ENCODE measurements at regions not wholly inside any gene's neighbourhood (a gene's known extent, or its start where the extent isn't known, plus 50 kb on each side); places are given as distances from the start of the nearest gene placed in this dataset.

DNA sequence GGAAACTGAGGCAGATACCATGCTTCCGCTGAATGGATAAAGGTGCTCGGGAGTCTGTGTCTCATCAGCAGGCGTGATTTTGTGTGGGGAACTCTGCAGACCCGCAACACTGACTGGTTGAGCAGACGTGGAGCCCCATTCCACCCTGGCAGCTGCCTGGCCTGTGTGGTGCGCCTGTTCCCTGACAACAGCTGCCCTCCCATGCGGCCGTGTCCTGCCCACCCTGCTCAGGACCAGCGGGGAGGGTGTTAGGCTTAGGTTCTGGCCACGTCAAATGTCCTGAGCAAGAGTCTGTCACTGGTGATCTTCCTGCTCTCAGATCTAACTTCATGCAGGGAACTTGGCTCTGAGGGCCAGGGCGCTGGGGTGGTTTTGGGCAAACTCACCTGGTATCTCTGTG, 417.7 kb upstream of the IRX4 start:
- no peak overlapping the region for H3K9ac ChIP-seq (ENCODE audit: low read depth in 2 of 2, low read length in 2 of 2)
- H3K4me3 ChIP-seq, result no peak overlapping the region
- no peak for DNase-seq
- H3K4me1 ChIP-seq, result no peaks in the 10 kb centered on the region
- intact Hi-C loops (cut with DNase I), result no loop called here
- H3K36me3 ChIP-seq, result no peaks in the 10 kb centered on the region
- TF ChIP-seq, protein P1, sequence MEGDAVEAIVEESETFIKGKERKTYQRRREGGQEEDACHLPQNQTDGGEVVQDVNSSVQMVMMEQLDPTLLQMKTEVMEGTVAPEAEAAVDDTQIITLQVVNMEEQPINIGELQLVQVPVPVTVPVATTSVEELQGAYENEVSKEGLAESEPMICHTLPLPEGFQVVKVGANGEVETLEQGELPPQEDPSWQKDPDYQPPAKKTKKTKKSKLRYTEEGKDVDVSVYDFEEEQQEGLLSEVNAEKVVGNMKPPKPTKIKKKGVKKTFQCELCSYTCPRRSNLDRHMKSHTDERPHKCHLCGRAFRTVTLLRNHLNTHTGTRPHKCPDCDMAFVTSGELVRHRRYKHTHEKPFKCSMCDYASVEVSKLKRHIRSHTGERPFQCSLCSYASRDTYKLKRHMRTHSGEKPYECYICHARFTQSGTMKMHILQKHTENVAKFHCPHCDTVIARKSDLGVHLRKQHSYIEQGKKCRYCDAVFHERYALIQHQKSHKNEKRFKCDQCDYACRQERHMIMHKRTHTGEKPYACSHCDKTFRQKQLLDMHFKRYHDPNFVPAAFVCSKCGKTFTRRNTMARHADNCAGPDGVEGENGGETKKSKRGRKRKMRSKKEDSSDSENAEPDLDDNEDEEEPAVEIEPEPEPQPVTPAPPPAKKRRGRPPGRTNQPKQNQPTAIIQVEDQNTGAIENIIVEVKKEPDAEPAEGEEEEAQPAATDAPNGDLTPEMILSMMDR (IDR thresholded peaks at IDR 0.05), result no peak
- H3K27ac ChIP-seq, result no peak overlapping the region
- no peaks in the 10 kb centered on the region for H3K27me3 ChIP-seq
- no peaks in the 10 kb centered on the region for H3K9me3 ChIP-seq

DNA sequence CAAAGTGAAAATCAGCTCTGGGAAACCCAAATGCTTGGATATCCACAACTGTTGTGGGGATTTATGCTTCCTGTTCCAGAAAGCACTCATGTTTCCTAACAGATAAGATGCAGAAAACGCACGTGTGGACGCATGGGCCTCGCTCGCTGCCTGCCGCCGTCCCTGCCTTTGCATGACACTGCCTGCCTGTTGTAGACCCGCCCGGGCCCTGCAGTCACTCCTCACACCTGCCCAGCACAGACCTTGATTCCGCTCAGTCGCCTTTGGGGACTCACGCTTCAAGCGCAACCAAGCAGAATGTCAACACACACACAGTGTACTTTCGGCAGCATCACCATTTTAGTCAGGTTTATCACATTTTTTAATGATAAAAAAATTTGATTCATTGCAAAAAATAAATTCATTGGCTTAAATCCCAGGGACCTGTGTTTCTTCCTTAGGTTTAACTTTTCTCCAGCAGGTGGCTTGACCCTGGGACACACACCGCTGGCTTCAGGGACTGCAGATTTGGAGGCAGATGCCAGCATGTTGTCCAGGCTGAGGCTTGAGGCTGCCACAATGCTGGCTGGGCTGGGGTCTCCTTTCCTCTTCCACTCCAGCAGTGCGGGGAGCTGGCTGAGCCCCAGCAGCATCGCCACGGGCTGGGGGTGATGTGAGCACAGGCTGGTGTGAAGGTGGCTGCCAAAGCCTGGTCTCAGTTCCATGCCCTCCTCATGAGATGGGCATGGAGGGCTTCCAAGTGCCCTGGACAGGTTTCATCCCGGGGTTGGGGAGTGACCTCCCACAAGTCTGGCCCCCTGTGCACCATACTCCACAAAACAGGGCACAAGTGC, 416.9 kb upstream of the IRX4 start:
- no peaks in the 10 kb centered on the region for H3K36me3 ChIP-seq
- H3K27me3 ChIP-seq, result no peaks in the 10 kb centered on the region
- no peak overlapping the region for H3K9ac ChIP-seq (ENCODE audit: low read depth in 2 of 2, low read length in 2 of 2)
- intact Hi-C loops (cut with DNase I), result no loop called here
- DNase-seq, result no peak
- no peaks in the 10 kb centered on the region for H3K9me3 ChIP-seq
- H3K4me3 ChIP-seq, result no peak overlapping the region
- TF ChIP-seq, protein P1 (IDR thresholded peaks at IDR 0.05), result no peak
- no peaks in the 10 kb centered on the region for H3K4me1 ChIP-seq
- H3K27ac ChIP-seq, result no peak overlapping the region

DNA sequence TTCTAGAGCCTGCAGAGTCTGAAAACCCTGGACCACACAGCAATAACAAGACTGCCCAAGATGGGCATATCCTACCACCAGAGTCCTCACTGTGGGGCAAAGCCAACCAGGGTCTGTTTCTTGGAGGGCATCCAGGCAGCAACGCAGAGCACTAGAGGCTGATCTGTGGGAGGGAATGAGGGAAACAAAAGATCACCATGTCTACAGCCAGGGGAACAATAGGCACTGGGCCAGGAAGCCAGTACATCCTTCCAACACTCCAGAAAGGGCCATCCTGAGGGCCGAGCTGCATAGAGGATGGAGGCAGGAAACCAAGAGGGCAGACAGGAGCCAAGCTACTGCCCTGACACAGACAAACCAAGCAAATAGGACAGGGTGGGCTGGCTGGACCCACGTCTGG, 416.1 kb upstream of the IRX4 start:
- Histone ChIP-seq H3K27ac (no peak overlapping the region), H3K36me3 (no peaks in the 10 kb centered on the region), H3K4me3 (no peak overlapping the region), H3K4me1 (no peaks in the 10 kb centered on the region), H3K9me3 (no peaks in the 10 kb centered on the region), H3K27me3 (no peaks in the 10 kb centered on the region), H3K9ac (ENCODE audit: low read depth in 2 of 2, low read length in 2 of 2) (no peak overlapping the region)
- intact Hi-C loops (cut with DNase I), result no loop called here
- TF ChIP-seq, protein P1 (IDR thresholded peaks at IDR 0.05), result no peak
- DNase-seq, result no peak

DNA sequence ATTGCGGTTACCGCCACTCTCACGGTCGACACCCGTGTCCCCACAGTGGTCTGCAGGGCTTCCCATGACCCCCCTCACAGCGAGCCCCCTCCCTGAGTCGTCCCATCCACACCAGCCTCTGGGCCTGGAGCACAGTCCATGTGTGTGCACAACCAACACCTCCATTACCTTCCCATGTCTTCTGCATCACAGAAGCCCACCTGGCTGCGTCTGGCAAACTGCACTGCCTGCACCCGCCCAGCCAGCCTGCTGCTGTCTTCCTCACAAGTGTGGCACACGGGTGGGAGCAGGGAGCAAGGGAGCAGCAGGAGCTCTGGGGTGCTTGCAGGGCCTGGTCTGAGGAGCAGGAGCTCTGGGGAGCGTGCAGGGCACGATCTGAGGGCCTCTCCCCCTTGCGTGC, 415.3 kb upstream of the IRX4 start:
- Histone ChIP-seq H3K36me3 (no peaks in the 10 kb centered on the region), H3K4me3 (no peak overlapping the region), H3K9ac (ENCODE audit: low read depth in 2 of 2, low read length in 2 of 2) (no peak overlapping the region), H3K4me1 (no peaks in the 10 kb centered on the region), H3K27ac (no peak overlapping the region), H3K27me3 (no peaks in the 10 kb centered on the region), H3K9me3 (no peaks in the 10 kb centered on the region)
- intact Hi-C loops (cut with DNase I), result no loop called here
- no peak for DNase-seq
- TF ChIP-seq, protein P1 (IDR thresholded peaks at IDR 0.05), result no peak

DNA sequence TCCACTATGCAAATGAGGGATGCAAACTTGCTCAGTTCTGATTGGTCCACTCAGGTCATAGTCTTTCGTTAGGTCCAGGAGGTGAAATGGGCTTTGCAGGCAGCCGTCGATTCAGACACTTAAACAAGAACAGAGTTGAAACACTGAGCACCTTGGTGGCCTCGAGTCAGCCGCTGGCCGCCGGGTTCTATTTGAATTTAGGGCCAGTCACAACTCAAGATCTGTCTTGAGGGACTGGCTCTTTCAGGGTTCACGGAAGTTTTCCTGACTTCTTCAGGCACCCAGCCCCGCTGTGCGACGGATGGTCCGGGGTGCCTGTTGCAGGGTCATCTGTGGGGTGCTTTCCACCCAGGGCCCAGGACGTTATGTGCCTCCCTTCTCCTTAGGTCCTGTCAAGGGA, 412.8 kb upstream of the IRX4 start:
- Histone ChIP-seq H3K27ac (no peak overlapping the region), H3K4me1 (no peaks in the 10 kb centered on the region), H3K9ac (ENCODE audit: low read depth in 2 of 2, low read length in 2 of 2) (no peak overlapping the region), H3K36me3 (no peaks in the 10 kb centered on the region), H3K27me3 (no peaks in the 10 kb centered on the region), H3K4me3 (no peak overlapping the region), H3K9me3 (no peaks in the 10 kb centered on the region)
- intact Hi-C loops (cut with DNase I), result no loop called here
- DNase-seq, result no peak
- TF ChIP-seq, protein P1 (IDR thresholded peaks at IDR 0.05), result no peak

Measured in colonic mucosa (tissue), 4 donors.